Muscle of arm (tissue), 1 donor: ENCODE measurements at regions not wholly inside any gene's neighbourhood (a gene's known extent, or its start where the extent isn't known, plus 50 kb on each side); places are given as distances from the start of the nearest gene placed in this dataset.
"Not testable (repeated sequence)": the region's sequence is repeated elsewhere in the genome, so short reads cannot be mapped to it uniquely, and the experiment has no call there.

Source experiments
- DNase-seq: peaks from one replicate; pipeline ENCODE4 v3.0.0-alpha.2; 2013

GRCh38 chr7:86202833-86203232 is 440.9 kb upstream of the GRM3 start:
- no peak for DNase-seq

DNA sequence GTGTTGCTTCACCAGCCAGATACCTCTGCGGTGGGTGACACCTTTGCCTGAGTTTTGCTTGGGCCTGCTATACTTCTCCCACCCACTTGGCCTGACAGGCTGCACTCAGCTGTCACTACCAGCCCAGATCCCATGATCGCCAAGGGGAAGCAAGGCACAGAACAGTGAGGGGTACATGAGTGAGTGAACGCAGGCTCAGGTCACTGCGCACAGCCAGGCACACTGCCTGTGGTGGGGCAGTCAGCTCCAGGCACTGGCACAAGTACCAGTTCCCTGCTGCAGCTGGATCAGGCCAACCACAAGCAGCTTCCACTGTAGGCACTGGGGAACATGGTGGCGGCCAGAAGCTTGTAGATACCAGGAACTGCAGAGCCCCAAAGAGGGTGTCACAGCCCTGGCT is 441.9 kb upstream of the GRM3 start:
- no peak for DNase-seq

GRCh38 chr7:86199881-86200614 is 443.7 kb upstream of the GRM3 start:
- DNase-seq, result no peak

- DNase-seq, result no peak
Observed at GRCh38 chr7:86190351-86190750, 453.4 kb upstream of the GRM3 start.

- no peak for DNase-seq
Observed at GRCh38 chr7:86181474-86181873, 462.2 kb upstream of the GRM3 start.

GRCh38 chr7:86164827-86165226 is 478.9 kb upstream of the GRM3 start:
- no peak for DNase-seq

- no peak for DNase-seq
Observed at GRCh38 chr7:86158111-86158510, 485.6 kb upstream of the GRM3 start.

DNA sequence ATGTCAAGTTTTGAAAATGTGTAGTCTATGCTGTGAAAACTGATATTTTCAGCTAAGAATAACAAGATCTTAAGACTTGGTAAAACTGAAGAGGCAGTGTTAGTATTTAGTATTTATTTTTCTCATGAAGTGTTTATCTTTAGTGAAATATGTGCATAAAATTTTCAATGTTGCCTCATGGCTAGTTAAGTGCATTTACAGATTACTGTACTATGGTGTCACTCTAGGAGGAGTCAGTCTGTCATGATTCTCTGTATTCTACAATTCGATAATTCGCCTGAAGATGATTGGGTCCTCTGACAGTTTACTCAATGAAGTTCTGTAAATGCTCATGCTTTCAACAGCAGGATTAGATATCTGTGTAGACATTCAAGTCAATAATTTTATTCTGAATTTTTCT is 488.1 kb upstream of the GRM3 start:
- no peak for DNase-seq

- no peak for DNase-seq
Observed at GRCh38 chr7:86152926-86153325, 490.8 kb upstream of the GRM3 start.

DNA sequence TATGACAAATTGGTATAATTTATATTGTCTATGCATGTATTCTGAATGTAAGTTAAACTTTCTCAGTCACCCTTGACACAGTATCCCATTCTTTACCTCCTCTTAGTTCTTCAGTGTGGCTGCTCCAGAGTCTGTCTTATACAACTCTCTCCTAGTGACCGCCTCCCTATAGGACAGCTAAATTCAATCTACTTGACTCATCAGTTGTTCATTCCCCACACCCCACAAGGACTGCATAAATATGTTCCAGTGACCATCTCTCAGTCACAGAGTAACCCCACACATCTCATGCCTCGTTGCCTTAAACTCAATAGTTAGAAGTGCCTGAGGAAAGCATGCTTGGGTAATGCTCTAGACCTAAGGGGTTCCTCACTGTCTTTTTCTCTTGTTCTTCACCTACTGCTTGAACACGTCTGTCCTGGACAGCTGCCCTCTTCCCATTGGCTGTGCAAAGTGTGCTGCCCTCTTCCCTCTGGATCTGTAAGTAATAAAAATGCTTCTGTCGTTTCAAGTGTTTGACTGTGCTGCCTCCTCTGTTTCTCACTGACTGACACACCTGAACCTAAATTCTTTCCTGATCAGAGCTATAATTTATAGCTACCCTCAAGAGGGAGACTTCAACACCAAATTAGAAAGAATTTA is 494.6 kb upstream of the GRM3 start:
- no peak for DNase-seq

- no peak for DNase-seq
Observed at GRCh38 chr7:86148501-86148900, 495.2 kb upstream of the GRM3 start.

DNA sequence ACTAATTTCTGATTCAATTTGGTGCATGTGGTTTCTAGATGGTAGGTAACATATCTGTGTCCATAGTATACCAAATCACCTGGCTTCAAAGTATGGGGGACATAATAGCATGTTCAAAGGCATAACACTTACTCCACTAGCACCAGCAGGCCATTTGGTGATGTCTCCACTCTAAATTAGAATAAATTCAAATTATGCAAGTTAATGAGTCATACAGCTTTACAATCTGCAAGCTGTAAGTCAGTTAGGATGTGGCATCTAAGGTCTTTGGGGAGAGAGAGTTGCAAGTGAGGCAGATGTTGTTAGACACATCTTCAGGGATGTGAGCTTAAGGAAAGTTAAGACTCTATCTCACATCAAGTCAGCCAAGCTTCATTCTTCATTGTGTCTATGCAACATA is 506.4 kb upstream of the GRM3 start:
- DNase-seq, result no peak

DNA sequence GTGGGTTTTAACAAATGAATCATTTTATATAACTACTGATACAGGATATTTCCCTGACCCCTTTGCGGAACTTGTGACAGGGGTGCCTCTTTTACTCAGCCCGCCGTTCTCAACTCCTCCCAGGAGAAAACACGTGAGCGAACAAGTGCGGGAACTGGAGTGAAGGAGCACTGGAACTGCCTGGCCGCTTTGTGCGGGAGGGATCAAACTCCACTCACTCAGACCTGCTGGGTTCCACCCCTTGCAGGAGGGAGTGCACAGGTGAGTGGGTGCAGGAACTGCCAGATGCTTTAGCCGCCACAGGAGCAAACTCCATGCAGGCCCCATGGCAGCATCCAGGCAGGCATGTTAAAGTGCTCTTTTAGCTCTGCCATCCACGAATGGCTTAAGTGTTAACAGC is 513.4 kb upstream of the GRM3 start:
- no peak for DNase-seq

DNA sequence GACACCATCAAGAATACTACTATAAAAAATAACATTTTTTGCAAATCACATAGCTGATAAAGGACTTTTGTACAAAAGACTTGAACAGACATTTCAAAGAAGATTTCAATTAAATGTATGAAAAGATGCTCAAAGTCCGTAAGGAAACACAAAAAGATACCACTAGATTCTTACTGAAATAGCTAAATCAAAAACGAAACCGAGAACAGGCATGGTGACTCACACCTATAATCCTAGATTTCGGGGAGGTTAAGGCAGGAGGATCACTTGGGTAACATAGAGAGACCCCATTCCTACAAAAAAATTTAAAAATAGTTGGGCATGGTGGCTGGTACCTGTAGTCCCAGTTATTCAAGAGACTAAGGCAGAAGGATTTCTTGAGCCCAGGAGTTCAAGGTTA is 520.2 kb upstream of the GRM3 start:
- DNase-seq, result no peak

GRCh38 chr7:86094166-86094669 is 549.5 kb upstream of the GRM3 start:
- no peak for DNase-seq

DNA sequence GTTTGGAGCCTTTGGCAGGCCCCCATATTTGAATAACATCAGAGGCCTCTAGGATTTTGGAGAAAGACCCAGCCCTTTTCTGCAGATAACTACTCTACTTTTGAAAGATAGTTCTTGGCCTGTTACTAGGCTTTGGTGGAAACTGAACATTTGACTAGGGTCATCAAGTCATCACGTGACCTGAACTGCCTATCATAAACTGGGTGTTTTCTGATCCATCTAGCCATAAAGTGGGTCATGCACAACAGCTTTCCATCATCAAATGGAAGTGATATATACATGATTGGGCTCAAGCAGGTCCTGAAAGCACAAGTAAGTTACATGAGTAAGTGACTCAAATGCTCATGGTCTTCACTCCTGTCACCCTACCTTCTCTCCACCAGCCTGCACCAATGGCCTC is 552.3 kb upstream of the GRM3 start:
- no peak for DNase-seq

DNA sequence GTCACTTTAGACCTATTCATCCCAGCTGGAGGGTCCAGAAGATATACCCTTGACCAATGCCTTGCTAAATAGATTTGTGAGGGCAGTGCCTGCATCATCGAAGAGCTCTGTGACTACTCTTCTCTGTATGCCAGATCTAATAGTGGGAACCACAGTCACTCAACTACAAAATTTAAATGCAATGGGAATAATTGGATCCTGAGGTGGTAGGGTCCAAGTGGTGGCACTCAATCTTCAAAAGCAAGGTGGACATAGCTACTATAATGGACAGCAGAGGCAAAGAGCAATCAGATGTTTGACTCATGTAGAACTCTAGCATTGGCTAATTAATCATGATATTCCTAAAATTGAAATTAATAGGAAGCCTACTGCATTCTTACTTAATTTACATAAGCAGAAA is 554.3 kb upstream of the GRM3 start:
- no peak for DNase-seq

GRCh38 chr7:86064572-86064971 is 579.1 kb upstream of the GRM3 start:
- not testable (repeated sequence) for DNase-seq

GRCh38 chr7:86058649-86059048 is 585.1 kb upstream of the GRM3 start:
- DNase-seq, result no peak

DNA sequence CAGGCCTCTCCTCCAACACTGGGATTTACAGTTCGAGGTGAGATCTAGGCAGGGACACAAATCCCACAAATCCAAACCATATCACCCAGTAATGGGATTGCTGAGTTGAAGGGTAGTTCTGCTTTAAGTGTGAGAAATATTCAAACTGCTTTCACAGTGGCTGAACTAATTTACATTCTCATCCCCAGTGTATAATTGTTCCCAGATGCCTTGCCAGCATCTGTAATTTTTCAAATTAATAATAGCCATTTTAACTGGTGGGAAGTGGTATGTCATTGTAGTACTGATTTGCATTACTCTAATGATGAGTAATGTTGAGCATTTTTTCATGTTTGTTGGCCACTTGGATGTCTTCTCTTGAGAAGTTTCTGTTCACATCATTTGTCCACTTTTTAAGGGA is 592.8 kb upstream of the GRM3 start:
- no peak for DNase-seq

GRCh38 chr7:86049910-86050309 is 593.8 kb upstream of the GRM3 start:
- no peak for DNase-seq

- not testable (repeated sequence) for DNase-seq
Observed at GRCh38 chr7:86045197-86045596, 598.5 kb upstream of the GRM3 start.

GRCh38 chr7:86025807-86026206 is 617.9 kb upstream of the GRM3 start:
- DNase-seq, result no peak

DNA sequence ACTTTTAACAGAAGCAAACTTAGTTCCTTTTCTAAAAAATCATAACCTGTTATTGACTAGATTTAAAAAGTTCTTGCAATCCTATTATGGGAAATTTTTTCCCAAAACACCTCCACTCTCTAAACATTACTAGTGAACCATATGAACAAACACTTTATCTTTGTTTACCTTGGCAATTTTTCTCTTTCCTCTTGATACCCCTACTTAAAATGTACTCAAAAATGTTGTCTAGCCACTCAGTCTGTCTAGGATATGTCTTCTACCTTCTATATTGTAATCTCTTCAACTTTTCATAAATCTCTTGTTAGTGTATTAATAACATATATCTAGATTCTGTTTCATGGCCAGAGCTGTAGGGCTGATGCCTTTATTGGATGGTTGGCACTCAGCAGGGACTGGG is 630.0 kb upstream of the GRM3 start:
- no peak for DNase-seq
